Brain pericyte (primary cell): ENCODE measurements at regions not wholly inside any gene's neighbourhood (a gene's known extent, or its start where the extent isn't known, plus 50 kb on each side); places are given as distances from the start of the nearest gene placed in this dataset.
"Not testable (repeated sequence)": the region's sequence is repeated elsewhere in the genome, so short reads cannot be mapped to it uniquely, and the experiment has no call there.

Experiments used
- DNase-seq: peaks from one replicate; pipeline ENCODE4 v3.0.0-alpha.2; 2012; ENCODE audit warnings: low read depth, low spot score

GRCh38 chr2:138315619-138316018, 186.0 kb upstream of the SPOPL start:
- DNase-seq: not testable (repeated sequence)

- no peak for DNase-seq
Observed at GRCh38 chr2:138319616-138320015, 182.0 kb upstream of the SPOPL start.

- no peak for DNase-seq
Observed at GRCh38 chr2:138321458-138321857, 180.1 kb upstream of the SPOPL start.

- DNase-seq: no peak
Observed at GRCh38 chr2:138323382-138324067, 178.0 kb upstream of the SPOPL start.

- DNase-seq: no peak
Observed at GRCh38 chr2:138324068-138324771, 177.3 kb upstream of the SPOPL start.

GRCh38 chr2:138327967-138328366, 173.6 kb upstream of the SPOPL start:
- DNase-seq: no peak

- DNase-seq: no peak
Observed at GRCh38 chr2:138329162-138329561, 172.4 kb upstream of the SPOPL start.

GRCh38 chr2:138329591-138329990, 172.0 kb upstream of the SPOPL start:
- no peak for DNase-seq

- DNase-seq: no peak
Observed at GRCh38 chr2:138333121-138333520, 168.4 kb upstream of the SPOPL start.

- DNase-seq: no peak
Observed at GRCh38 chr2:138333677-138334076, 167.9 kb upstream of the SPOPL start.

- DNase-seq: no peak
Observed at GRCh38 chr2:138334323-138334722, 167.2 kb upstream of the SPOPL start.

- DNase-seq: no peak
Observed at GRCh38 chr2:138335036-138335435, 166.5 kb upstream of the SPOPL start.

GRCh38 chr2:138336146-138336545, 165.4 kb upstream of the SPOPL start:
- DNase-seq: no peak

GRCh38 chr2:138355244-138355643, 146.3 kb upstream of the SPOPL start:
- no peak for DNase-seq

GRCh38 chr2:138356178-138356577, 145.4 kb upstream of the SPOPL start:
- no peak for DNase-seq

- no peak for DNase-seq
Observed at GRCh38 chr2:138359532-138359931, 142.0 kb upstream of the SPOPL start.

GRCh38 chr2:138364554-138365162, 136.9 kb upstream of the SPOPL start:
- no peak for DNase-seq

- DNase-seq: no peak
Observed at GRCh38 chr2:138365581-138365980, 136.0 kb upstream of the SPOPL start.

GRCh38 chr2:138369856-138370255, 131.7 kb upstream of the SPOPL start:
- no peak for DNase-seq

GRCh38 chr2:138373993-138374408, 127.6 kb upstream of the SPOPL start:
- no peak for DNase-seq

- DNase-seq: no peak
Observed at GRCh38 chr2:138381373-138381772, 120.2 kb upstream of the SPOPL start.

GRCh38 chr2:138382672-138383071, 118.9 kb upstream of the SPOPL start:
- DNase-seq: no peak

- DNase-seq: not testable (repeated sequence)
Observed at GRCh38 chr2:138386191-138386590, 115.4 kb upstream of the SPOPL start.
